GM18951 (cell line): ENCODE measurements at regions not wholly inside any gene's neighbourhood (a gene's known extent, or its start where the extent isn't known, plus 50 kb on each side); places are given as distances from the start of the nearest gene placed in this dataset.

Experiments used
- POLR2A ChIP-seq: IDR thresholded peaks from 4 replicates; pipeline ENCODE4 v1.6.1; 2011; ENCODE audit warnings: mild to moderate bottlenecking; ENCODE audit not compliant: insufficient read length, insufficient read depth; ENCODE audit errors: extremely low read depth
- in situ Hi-C: fragments of 300-500 bp; cut with MboI; formaldehyde crosslinking; loops from one replicate; pipeline ENCODE4 v1.12.0; 2022; ENCODE audit warnings: low sequenced_read_pairs, mixed read lengths, inconsistent platforms; ENCODE audit not compliant: unreplicated experiment

DNA sequence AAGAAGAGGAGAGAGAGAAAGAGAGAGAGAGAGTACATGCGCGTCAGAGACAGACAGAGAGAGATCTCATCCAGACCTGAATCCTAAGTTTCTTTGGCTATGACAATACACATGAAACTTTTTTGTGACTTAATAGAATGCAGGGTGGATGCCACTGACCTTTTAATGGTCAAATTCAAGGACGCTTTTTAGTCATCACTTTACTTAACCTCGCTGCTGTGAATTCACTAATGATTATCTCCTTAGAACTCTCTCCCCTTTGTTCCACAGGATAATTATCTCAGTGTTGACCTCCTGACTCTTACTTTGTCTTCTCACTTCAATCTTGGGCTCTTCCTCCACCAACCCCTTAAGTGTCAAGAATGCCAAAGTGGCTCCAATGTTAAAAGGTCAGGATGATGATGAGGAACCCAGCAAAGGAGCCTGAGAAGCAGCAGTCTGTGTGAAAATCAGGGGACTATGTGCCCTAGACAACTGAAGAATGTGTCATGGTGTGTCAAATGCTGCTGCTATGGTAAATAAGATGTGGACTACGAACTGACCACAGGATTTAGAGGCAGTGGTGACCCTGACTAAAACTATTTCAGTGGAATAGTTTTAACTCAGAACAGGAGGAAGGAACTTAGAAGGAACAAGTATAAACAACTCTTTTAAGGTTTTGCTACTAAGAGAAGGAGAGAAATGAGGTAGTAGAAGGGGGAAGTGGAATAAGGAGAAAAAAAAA lies 382.1 kb downstream of the ZEB2 start:
- TF ChIP-seq POLR2A: no peak
- in situ Hi-C loops: no loop called here

DNA sequence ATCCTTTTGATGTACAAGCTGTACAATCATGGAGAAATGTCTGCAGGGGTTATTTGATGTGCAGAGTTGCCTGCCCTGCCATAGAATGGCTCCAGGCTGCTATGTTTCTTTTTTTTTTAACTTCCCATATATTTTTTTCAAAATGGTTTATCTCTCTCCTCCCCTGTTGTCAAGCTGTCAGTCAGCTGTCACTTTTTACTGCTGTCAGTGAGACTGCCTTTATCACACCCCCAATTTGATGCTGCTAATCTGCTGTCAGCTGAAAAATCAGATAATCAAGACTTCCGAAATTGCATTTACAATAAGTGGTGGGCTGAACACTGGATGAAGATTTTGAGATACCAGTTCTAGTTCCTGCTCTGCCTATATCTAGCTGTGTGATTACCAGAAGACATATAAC lies 382.6 kb downstream of the ZEB2 start:
- no peak for TF ChIP-seq POLR2A
- in situ Hi-C loops: no loop called here

DNA sequence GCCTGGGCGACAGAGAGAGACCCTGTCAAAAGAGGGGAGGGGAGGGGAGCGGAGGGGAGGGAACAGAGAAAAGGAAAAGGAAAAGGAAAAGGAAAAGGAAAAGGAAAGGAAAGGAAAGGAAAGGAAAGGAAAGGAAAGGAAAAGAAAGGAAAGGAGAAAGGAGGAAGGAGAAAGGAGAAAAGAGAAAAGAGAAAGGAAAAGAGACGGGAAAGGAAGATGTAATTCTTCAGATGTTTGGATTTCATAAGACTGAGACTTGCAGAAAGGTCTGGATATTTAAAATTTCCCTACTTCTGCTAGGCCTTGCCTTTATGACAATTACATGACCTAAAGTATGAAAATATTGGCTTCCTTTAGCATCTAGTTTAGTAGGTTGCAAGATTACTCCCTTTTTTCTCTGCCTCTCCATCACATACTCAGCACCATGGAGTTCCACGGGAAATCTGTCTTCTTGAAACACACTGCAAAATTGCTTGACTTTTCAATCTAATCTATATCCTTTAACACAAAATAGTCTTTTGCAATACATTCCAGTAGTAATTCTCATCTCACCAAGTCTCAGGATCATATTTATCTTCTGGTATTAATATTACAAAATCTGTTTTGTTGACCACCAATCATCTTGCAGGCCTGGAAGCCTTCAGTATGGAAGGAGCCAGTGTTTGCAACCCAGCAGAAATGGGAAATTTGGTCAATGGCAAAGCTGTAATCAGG lies 383.5 kb downstream of the ZEB2 start:
- TF ChIP-seq POLR2A: no peak
- in situ Hi-C loops: no loop called here

DNA sequence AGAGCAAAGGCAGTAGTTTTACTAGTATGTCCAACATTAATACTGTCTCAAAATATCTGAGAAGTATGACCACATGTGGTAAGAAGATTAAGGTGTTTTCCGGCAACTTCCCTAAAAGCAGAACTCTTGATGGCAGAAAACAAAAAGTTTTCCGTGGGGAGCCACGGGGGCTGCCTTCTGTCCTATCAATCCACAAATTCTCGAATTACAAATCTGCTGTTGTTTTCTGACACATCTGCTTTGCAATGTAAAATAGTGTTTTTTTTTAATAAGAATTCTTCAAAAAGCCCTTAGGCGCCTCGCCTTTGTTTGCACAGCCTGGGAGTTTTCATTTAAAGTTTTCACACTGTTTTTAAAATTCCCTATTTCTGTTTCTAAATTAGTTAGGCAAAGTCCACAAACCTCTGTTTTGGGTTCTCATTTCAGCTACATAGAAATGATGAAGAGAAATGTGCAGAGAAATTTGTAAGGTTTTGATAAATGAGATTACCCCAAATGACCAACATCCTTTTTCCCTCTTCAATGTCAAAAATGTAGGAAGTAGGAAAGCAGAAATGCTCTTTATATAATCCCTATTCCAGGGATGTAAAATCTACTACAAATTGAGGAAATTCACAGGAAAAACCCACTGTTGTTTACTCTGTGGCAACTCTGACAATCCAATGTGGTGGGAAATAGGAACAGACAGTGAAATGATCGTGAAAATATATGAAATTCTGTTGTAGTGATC lies 385.8 kb downstream of the ZEB2 start:
- in situ Hi-C loops: no loop called here
- TF ChIP-seq POLR2A: no peak

DNA sequence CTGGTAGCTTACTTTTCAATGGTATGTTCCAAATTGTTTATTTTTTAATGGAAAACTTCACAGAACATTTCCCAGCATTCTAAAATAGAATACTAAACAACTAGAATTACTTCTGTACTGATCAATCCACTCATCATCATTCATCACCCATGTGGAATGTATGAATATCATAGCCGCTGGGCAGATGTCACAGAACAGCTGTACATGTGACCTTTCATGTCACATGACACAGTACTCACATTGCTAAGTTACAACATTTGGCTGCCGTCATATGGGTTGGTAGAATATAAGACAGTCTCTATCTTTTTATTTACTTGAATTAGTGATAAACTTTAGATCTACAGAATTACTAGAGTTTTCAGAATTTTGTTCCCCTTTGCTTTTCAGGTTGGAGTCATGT lies 387.6 kb downstream of the ZEB2 start:
- TF ChIP-seq POLR2A: no peak

DNA sequence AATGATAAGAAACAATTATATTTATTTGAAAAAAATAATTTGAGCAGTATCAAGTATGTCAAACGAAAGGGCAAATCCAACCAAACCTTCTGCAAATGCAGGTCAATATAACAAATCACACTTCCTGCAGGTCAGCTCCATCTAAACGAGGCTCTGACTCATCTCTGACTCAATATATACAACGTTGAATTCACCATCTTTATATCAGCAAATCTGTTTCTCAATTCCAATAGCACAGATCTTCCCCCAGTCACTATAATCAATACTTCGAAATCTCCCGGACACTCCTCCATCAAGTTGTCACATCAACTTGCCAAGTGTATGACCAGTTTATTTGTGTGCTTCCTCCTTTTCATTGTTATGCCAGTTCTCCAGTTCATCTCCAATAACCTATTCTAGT lies 388.9 kb downstream of the ZEB2 start:
- in situ Hi-C loops: no loop called here
- TF ChIP-seq POLR2A: no peak

More for the DNA sequence above, 387.6 kb downstream of the ZEB2 start:
- in situ Hi-C loops: no loop called here

DNA sequence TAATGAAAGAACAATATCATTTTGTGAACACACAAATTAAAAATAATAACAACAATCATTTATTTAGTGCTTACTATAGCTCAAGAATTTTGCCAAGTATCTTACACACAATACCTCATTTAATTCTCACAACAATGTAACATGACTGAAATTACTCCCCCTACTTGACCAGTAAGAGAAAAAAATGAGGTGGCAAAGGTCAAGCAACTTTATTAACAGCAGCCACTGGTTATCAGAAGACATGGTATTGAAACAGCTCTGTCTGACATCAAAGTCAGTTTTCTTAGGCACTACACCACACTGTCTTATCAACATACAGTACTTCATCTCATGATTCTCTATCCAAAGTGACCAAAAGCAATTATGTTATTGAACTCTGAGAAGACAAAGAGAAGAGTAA lies 389.4 kb downstream of the ZEB2 start:
- no peak for TF ChIP-seq POLR2A
- in situ Hi-C loops: no loop called here

DNA sequence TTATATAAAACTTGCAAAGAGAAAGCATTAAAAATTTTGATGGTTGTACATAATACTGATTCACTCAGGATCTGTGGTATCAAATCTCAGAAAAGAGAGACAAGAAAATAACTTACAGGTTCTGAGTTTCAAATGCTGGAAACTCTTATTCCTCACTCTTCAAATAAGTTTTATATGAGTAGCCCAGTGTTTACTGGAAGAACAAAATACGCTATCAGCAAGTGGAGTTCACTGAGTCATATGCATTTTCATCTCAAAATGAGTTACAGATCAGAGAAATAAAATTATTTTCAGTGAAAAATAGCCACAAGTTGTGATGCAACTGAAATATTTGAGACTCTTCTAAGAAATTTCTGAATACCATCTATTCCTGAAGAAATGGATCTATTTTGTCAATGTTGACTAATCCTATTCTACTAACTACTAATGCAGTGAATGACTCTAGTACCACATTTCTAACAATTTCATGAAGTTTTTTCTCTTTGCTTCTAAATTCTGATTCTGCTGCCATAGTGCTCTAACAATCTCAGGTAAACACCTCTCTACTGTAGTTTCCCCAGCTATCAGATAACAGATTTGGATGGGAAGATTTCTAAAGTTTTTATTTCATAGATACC lies 391.7 kb downstream of the ZEB2 start:
- in situ Hi-C loops: no loop called here
- no peak for TF ChIP-seq POLR2A

DNA sequence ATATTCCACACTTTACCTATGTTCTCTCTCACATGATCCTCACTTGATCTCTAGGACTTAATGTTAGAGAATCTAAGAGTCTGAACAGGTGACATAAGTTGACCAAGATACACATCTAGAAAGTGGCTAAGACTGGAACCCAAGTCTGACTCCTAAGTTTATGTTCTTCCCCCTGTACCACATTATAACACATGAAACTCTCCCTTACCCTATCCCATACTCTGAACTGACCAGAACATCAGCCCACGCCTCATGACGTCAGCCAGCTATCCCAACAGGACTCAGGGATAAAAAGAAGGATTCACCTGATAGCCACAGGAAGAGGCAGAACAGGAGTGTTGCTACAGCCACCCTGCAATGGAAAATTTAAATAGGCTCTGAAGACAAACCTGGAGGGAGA lies 392.2 kb downstream of the ZEB2 start:
- TF ChIP-seq POLR2A: no peak
- in situ Hi-C loops: no loop called here

DNA sequence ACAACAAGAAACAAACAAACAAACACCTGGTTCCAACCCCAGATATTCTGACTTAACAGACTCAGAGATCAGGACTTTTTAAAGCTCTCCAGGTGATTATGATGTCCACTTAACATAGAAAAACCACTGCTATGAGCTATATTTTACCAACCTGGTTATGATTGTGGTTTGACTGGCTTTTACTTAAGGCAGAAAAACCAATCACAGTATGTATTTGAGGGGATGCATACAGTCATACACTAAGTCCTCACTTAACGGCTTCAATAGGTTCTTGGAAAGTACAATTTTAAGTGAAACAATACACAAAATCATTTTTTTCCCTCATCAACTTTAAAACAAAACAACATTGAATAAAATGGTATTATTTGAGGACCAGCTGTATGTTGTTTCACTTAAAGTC lies 393.6 kb downstream of the ZEB2 start:
- in situ Hi-C loops: no loop called here
- TF ChIP-seq POLR2A: no peak

DNA sequence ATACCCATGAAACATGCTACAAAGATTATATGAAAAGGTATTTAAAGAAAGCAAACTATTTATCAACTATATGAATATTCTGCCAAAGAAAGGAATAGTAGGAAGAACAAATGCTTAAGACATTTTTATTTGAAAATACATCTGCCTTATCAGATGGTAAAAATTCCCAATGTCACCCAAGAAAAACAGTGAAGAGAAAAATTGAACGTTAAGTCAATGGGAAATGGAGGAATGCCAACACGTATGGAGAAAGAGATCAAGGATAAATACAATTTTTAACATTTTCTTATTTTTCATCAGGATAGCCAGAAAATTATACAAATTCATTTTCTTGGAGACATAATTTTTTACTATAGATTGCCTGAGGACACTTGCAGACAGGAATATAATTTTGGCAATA lies 394.2 kb downstream of the ZEB2 start:
- in situ Hi-C loops: no loop called here
- TF ChIP-seq POLR2A: no peak

DNA sequence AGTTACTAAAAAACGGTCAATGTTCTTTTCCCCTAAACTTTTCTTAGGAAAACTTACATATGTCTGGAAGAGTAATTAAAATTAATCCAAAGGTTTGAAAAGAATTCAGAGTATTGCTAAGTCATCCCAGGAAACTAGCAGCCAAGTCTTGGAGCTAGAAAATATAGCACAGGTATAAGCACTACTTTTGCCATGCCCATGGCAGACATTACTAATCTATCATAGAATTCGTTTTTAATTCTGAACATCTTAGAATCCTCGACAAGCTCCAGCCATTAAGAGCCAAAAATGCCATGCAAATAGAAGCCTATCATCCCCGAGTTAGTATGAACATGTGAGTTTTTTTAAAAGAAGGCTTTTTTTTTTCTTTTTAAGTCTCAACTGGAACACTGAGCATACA lies 395.0 kb downstream of the ZEB2 start:
- in situ Hi-C loops: no loop called here
- TF ChIP-seq POLR2A: no peak

DNA sequence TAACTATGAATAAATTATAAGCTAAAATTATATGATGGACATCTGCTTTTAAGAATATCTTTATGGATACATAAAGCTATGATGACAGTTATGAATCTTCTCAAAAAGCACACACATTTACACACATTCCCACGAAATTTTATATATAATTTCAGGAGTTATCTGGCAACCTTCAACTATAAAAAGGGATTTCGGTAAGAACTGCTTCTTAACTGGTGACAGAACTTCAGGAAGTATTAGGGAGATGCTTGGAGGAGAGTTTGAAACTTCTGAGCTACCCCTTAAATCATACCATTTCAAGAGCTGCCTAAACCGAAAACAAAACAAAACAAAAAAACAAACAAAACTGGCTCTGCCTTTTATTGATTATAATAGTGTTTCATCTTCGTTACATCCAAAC lies 399.4 kb downstream of the ZEB2 start:
- TF ChIP-seq POLR2A: no peak
- in situ Hi-C loops: no loop called here
